GM13976 (cell line): ENCODE measurements at regions not wholly inside any gene's neighbourhood (a gene's known extent, or its start where the extent isn't known, plus 50 kb on each side); places are given as distances from the start of the nearest gene placed in this dataset.

ENCODE experiments used
- DNase-seq: peaks from one replicate; pipeline ENCODE4 v3.0.0; 2012; ENCODE audit warnings: low spot score
- CTCF ChIP-seq: IDR thresholded peaks from 2 replicates; pipeline ENCODE4 v1.5.1; 2012; ENCODE audit warnings: borderline replicate concordance, mild to moderate bottlenecking; ENCODE audit not compliant: insufficient read depth; ENCODE audit errors: extremely low read depth, missing control alignments, control extremely low read depth
- in situ Hi-C: fragments of 300-500 bp; cut with MboI; formaldehyde crosslinking; loops from one replicate; pipeline ENCODE4 v1.12.0; 2022; ENCODE audit warnings: low sequenced_read_pairs, mixed read lengths, inconsistent platforms; ENCODE audit not compliant: unreplicated experiment

DNA sequence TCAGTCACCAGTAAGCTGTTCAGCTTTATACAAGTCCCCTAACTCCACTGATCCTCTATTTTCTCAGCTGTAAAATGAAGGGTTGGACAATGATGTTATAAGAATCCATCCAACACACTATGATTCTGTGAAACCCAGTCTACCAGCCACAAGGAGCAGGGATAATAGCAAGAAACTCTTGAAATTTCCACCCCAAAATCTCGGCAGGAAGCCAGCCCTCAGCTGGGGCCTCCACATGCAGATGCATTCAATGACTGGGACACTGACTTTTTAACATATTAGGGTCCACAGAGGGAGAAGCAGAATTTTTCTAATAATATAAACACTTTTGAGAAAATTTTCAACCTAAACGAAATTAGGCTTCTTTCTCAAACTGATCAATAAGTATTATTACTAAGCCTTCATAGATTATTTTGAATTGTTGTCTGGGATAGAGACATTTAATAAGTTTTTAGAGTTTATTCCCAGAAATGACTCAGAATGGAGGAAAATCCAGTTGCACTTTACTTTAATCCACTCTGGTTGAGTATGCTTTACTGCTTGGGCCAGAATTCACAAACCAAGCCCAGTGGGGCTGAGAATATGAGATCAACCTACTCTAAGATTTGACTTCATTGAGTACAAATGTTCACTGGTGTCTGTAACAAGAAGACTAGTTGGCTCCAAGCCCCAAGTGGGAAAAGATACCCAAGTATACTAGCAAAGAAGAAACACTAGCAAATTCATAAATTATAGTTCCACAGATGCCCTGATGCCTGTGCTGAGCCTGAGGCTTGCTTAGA, 168.6 kb downstream of the C7orf25 start:
- TF ChIP-seq CTCF = no peak
- in situ Hi-C loops = no loop called here
- DNase-seq = no peak

DNA sequence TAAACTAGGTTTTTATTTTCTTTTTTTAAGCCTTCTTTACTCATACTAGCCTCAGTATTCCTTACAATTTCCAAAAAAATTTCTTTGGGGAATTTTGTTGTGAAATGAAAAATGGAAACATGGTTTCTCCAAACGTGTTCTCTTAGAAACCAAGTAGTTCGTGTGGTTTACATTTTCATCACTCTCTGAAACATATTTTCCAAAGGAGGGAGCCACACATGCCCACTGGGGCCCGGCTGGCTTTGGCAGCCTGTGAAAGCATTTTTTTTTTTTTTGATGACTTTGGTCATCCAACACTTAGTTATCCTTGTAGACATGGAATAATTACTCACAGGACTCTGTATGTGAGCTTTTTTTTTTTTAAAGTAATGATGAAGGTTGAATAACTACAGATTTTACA, 169.6 kb downstream of the C7orf25 start:
- in situ Hi-C loops = no loop called here
- DNase-seq = no peak
- no peak for TF ChIP-seq CTCF

DNA sequence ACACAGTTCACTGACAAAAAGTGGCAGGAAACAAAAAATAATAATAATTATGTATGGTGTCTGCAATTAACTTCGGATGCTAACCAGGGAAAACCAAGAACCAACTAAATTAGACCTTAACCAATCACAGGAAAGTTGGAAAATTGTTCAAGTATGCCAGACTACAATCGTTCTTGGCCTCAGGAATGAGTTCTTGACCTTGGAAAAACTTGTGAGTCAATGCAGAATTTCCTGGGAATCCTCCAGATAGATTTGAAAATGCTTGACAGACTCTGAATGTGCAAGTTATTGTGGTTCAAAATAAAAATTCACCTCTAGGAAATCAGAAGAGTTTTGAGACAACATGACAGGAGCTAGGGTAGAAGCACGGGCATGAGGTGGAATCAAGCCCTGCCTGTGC, 171.5 kb downstream of the C7orf25 start:
- no peak for DNase-seq
- TF ChIP-seq CTCF = no peak
- in situ Hi-C loops = no loop called here

DNA sequence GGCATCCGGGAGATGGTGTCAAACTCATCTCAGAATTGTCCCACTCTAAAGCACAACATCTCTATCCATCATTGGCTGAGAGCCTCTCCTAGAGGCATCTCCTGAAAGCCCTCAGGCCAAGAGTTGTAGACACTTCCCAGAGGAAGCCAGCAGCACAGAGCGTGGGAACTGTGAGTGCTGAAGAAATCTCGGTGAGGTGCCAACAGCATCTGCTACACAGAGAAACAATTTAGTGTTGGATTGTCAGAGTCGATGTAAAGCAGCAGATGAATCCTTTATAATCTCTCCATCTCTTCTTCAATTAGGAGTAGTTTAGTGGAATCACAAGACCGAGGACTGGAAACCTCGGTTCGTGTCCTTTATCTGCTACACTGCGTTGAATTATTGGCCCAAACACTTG, 172.2 kb downstream of the C7orf25 start:
- no peak for TF ChIP-seq CTCF
- no peak for DNase-seq
- in situ Hi-C loops = no loop called here

DNA sequence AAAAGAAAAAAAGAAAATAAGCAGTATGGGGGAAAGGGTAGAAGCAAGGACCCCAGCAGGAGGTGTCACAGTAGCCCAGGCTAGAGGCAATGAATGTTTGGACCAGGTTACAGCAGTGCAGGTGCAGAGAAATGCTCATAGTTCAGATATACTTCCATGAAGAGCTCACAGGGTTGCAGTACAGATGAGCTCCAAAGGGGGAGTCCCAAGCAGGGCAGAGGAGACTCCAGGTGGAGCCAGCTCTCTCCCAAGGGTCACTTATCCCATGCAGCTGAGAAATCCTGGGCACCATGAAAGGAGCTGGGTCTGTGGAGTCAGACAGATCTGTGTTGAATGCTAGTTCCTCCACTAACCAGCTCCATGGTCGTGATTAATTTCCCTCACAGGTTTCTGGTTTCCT, 174.9 kb downstream of the C7orf25 start:
- no peak for DNase-seq
- no peak for TF ChIP-seq CTCF
- in situ Hi-C loops = no loop called here

DNA sequence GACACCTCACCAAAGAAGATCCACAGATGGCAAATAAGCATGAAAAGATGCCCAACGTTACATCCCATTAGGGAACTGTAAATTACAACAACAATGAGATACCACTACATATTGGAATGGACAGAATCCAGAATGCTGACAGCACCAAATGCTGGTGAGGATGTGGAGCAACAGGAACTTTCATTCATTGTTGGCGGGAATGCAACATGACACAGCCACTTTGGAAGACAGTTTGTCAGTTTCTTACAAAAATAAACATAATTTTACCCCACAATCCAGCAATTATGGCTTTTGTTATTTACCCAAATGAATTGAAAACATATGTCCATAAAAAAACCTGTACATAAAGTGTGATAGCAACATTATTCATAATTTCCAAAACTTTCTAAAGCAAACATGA, 176.8 kb downstream of the C7orf25 start:
- DNase-seq = no peak
- no peak for TF ChIP-seq CTCF
- in situ Hi-C loops = no loop called here

GRCh38 chr7:42734568-42734967, 177.3 kb downstream of the C7orf25 start:
- TF ChIP-seq CTCF = no peak
- in situ Hi-C loops = no loop called here
- DNase-seq = no peak
